ENCODE measurements at regions not wholly inside any gene's neighbourhood (a gene's known extent, or its start where the extent isn't known, plus 50 kb on each side); places are given as distances from the start of the nearest gene placed in this dataset.

DNA sequence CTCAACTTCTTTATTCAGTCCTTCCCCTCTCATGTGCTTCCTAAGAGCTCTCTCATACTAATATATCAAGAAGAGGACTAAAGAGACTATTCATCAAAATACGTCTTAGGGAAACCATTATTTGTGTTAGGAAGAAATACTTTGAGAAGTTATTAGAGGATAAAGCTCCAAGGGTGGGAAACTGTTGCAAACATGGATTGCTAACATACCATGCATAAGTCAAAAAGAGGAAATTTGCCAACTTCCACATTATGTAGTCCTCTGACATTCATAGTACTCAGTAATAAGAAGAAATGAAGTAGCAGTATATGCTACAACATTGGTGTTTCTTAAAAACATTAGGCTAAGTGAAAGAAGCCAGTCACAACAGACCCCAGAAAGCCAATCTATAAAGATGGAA is 128.8 kb upstream of the CLEC14A start:
- no peak for ATAC-seq
- TF ChIP-seq GLIS3 (CRISPR knock-in tag; IDR thresholded peaks at IDR 0.05) (no peak), ZFP30 (CRISPR knock-in tag; IDR thresholded peaks at IDR 0.05) (no peak), BACH2 (CRISPR knock-in tag; IDR thresholded peaks at IDR 0.05; ENCODE audit: borderline replicate concordance) (no peak), PPARA (CRISPR knock-in tag; IDR thresholded peaks at IDR 0.05; ENCODE audit: borderline replicate concordance) (no peak), ZNF8 (CRISPR knock-in tag; IDR thresholded peaks at IDR 0.05) (no peak), ZFP3 (CRISPR knock-in tag; IDR thresholded peaks at IDR 0.05) (no peak), CSDC2 (CRISPR knock-in tag; IDR thresholded peaks at IDR 0.05) (no peak), ZC3H10 (CRISPR knock-in tag; IDR thresholded peaks at IDR 0.05) (no peak), SNAI2 (CRISPR knock-in tag; IDR thresholded peaks at IDR 0.05) (no peak), RARB (CRISPR knock-in tag; IDR thresholded peaks at IDR 0.05) (no peak), ESRRG (CRISPR knock-in tag; IDR thresholded peaks at IDR 0.05) (no peak), ARNTL (CRISPR knock-in tag; IDR thresholded peaks at IDR 0.05; ENCODE audit: borderline replicate concordance, low read depth) (no peak), ZNF565 (CRISPR knock-in tag; conservative IDR thresholded peaks at IDR 0.05; ENCODE audit: low read depth) (no peak), TCF4 (CRISPR knock-in tag; IDR thresholded peaks at IDR 0.05; ENCODE audit: borderline replicate concordance) (no peak)
- TF ChIP-seq, protein P1, sequence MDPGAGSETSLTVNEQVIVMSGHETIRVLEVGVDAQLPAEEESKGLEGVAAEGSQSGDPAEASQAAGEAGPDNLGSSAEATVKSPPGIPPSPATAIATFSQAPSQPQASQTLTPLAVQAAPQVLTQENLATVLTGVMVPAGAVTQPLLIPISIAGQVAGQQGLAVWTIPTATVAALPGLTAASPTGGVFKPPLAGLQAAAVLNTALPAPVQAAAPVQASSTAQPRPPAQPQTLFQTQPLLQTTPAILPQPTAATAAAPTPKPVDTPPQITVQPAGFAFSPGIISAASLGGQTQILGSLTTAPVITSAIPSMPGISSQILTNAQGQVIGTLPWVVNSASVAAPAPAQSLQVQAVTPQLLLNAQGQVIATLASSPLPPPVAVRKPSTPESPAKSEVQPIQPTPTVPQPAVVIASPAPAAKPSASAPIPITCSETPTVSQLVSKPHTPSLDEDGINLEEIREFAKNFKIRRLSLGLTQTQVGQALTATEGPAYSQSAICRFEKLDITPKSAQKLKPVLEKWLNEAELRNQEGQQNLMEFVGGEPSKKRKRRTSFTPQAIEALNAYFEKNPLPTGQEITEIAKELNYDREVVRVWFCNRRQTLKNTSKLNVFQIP (CRISPR knock-in tag; IDR thresholded peaks at IDR 0.05; ENCODE audit: borderline replicate concordance, low read depth): no peak
- TF ChIP-seq, protein P2, sequence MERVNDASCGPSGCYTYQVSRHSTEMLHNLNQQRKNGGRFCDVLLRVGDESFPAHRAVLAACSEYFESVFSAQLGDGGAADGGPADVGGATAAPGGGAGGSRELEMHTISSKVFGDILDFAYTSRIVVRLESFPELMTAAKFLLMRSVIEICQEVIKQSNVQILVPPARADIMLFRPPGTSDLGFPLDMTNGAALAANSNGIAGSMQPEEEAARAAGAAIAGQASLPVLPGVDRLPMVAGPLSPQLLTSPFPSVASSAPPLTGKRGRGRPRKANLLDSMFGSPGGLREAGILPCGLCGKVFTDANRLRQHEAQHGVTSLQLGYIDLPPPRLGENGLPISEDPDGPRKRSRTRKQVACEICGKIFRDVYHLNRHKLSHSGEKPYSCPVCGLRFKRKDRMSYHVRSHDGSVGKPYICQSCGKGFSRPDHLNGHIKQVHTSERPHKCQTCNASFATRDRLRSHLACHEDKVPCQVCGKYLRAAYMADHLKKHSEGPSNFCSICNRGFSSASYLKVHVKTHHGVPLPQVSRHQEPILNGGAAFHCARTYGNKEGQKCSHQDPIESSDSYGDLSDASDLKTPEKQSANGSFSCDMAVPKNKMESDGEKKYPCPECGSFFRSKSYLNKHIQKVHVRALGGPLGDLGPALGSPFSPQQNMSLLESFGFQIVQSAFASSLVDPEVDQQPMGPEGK (CRISPR knock-in tag; IDR thresholded peaks at IDR 0.05; ENCODE audit: borderline replicate concordance): no peak
- TF ChIP-seq, protein P3, sequence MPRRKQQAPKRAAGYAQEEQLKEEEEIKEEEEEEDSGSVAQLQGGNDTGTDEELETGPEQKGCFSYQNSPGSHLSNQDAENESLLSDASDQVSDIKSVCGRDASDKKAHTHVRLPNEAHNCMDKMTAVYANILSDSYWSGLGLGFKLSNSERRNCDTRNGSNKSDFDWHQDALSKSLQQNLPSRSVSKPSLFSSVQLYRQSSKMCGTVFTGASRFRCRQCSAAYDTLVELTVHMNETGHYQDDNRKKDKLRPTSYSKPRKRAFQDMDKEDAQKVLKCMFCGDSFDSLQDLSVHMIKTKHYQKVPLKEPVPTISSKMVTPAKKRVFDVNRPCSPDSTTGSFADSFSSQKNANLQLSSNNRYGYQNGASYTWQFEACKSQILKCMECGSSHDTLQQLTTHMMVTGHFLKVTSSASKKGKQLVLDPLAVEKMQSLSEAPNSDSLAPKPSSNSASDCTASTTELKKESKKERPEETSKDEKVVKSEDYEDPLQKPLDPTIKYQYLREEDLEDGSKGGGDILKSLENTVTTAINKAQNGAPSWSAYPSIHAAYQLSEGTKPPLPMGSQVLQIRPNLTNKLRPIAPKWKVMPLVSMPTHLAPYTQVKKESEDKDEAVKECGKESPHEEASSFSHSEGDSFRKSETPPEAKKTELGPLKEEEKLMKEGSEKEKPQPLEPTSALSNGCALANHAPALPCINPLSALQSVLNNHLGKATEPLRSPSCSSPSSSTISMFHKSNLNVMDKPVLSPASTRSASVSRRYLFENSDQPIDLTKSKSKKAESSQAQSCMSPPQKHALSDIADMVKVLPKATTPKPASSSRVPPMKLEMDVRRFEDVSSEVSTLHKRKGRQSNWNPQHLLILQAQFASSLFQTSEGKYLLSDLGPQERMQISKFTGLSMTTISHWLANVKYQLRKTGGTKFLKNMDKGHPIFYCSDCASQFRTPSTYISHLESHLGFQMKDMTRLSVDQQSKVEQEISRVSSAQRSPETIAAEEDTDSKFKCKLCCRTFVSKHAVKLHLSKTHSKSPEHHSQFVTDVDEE (CRISPR knock-in tag; IDR thresholded peaks at IDR 0.05): no peak
- TF ChIP-seq, protein P4, sequence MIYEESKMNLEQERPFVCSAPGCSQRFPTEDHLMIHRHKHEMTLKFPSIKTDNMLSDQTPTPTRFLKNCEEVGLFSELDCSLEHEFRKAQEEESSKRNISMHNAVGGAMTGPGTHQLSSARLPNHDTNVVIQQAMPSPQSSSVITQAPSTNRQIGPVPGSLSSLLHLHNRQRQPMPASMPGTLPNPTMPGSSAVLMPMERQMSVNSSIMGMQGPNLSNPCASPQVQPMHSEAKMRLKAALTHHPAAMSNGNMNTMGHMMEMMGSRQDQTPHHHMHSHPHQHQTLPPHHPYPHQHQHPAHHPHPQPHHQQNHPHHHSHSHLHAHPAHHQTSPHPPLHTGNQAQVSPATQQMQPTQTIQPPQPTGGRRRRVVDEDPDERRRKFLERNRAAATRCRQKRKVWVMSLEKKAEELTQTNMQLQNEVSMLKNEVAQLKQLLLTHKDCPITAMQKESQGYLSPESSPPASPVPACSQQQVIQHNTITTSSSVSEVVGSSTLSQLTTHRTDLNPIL (CRISPR knock-in tag; IDR thresholded peaks at IDR 0.05; ENCODE audit: low read depth): no peak

DNA sequence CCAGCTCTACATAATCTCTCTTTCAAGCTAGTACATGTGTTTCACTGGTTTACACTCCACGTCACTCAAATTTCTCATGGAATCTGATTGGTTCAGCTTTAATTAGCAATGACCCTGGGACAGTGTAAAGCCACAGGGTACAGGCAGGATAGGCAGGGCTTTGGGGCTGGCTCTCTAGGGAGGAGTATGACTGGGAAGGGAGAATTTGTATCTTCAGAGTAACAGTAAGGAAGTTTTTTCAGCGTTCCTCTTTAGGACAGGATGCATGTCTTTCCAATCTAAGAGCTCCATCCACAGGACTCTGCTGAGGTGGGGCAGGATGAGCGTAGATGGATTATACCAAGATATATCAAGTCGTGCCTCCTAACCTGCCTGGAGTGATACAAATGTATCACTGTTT is 112.0 kb upstream of the CLEC14A start:
- no peak for ATAC-seq
- TF ChIP-seq OSR1 (CRISPR knock-in tag; IDR thresholded peaks at IDR 0.05) (no peak), ZNF8 (CRISPR knock-in tag; IDR thresholded peaks at IDR 0.05) (no peak), RARB (CRISPR knock-in tag; IDR thresholded peaks at IDR 0.05) (no peak), ZNF565 (CRISPR knock-in tag; conservative IDR thresholded peaks at IDR 0.05; ENCODE audit: low read depth) (no peak), GLIS3 (CRISPR knock-in tag; IDR thresholded peaks at IDR 0.05) (no peak), ZNF70 (CRISPR knock-in tag; IDR thresholded peaks at IDR 0.05) (no peak), ARNTL (CRISPR knock-in tag; IDR thresholded peaks at IDR 0.05; ENCODE audit: borderline replicate concordance, low read depth) (no peak), ISL1 (CRISPR knock-in tag; IDR thresholded peaks at IDR 0.05) (no peak), PPARA (CRISPR knock-in tag; IDR thresholded peaks at IDR 0.05; ENCODE audit: borderline replicate concordance) (no peak), BACH2 (CRISPR knock-in tag; IDR thresholded peaks at IDR 0.05; ENCODE audit: borderline replicate concordance) (no peak), TOX (CRISPR knock-in tag; IDR thresholded peaks at IDR 0.05; ENCODE audit: borderline replicate concordance) (no peak)
- TF ChIP-seq, protein P5, sequence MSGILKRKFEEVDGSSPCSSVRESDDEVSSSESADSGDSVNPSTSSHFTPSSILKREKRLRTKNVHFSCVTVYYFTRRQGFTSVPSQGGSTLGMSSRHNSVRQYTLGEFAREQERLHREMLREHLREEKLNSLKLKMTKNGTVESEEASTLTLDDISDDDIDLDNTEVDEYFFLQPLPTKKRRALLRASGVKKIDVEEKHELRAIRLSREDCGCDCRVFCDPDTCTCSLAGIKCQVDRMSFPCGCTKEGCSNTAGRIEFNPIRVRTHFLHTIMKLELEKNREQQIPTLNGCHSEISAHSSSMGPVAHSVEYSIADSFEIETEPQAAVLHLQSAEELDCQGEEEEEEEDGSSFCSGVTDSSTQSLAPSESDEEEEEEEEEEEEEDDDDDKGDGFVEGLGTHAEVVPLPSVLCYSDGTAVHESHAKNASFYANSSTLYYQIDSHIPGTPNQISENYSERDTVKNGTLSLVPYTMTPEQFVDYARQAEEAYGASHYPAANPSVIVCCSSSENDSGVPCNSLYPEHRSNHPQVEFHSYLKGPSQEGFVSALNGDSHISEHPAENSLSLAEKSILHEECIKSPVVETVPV (CRISPR knock-in tag; IDR thresholded peaks at IDR 0.05): no peak
- TF ChIP-seq, protein P1 (CRISPR knock-in tag; IDR thresholded peaks at IDR 0.05; ENCODE audit: borderline replicate concordance, low read depth): no peak
- TF ChIP-seq, protein P2 (CRISPR knock-in tag; IDR thresholded peaks at IDR 0.05; ENCODE audit: borderline replicate concordance): no peak
- TF ChIP-seq, protein P4 (CRISPR knock-in tag; IDR thresholded peaks at IDR 0.05; ENCODE audit: low read depth): no peak

Data from SK-N-SH treated with all-trans-retinoic acid at 6 μM for 48 hours (cell line).